ENCODE measurements at regions not wholly inside any gene's neighbourhood (a gene's known extent, or its start where the extent isn't known, plus 50 kb on each side); places are given as distances from the start of the nearest gene placed in this dataset.

DNA sequence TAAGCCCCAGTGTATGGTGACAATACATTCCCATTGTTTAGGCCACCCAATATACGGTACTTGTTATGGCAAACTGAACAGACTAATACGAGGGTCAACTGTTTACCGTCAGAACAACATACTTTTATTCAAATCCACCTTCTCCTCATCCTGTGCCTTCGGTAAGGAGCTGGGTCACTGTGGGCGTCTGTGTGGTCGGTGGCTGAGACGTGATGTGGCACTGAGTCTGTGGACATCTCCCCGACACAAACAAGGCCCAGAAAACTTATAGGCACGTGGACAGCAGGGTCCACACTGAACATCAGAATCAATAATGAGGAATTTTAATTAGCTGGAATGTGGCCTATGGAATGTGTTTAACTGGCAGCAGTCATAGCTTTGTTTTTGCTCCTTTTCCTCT, 154.3 kb upstream of the IRX2 start:
- Mint-ChIP-seq H3K4me3 (no peak overlapping the region), H3K36me3 (ENCODE audit: insufficient read depth in 2 of 2) (peaks cover 0 to 1% of the 10 kb centered on the region in 2 donors), H3K4me1 (ENCODE audit: low read depth) (no peaks in the 10 kb centered on the region), H3K27me3 (ENCODE audit: low read depth) (no peaks in the 10 kb centered on the region), H3K9me3 (peaks cover 0 to 3% of the 10 kb centered on the region in 2 donors), H3K27ac (no peak overlapping the region)
- ATAC-seq (replicated peaks in 1 of 2) (no peak), DNase-seq (no peak)

DNA sequence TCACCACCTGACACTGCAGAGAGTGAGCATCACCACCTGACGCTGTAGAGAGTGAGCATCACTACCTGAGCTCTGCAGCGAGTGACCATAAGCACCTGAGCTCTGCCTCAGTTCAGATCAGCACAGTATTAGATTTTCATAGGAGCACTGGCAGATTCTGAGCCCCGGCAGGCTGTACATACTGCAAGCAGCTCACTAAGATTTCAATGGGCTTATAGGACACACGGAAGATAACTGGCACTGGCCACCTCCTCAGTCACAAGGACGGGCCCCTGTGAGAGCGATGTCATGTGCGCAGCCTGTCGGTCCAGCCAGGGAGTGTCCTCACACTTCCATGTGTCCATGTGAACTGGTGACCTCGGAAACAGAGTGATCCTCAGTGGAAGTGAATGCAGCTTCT, 153.5 kb upstream of the IRX2 start:
- ATAC-seq (replicated peaks in 1 of 2) (no peak), DNase-seq (no peak)
- Mint-ChIP-seq H3K4me3 (no peak overlapping the region), H3K27me3 (ENCODE audit: low read depth) (no peaks in the 10 kb centered on the region), H3K9me3 (peaks cover 1 to 5% of the 10 kb centered on the region in 2 donors), H3K27ac (no peak overlapping the region), H3K36me3 (ENCODE audit: insufficient read depth in 2 of 2) (peaks cover 0 to 1% of the 10 kb centered on the region in 2 donors), H3K4me1 (ENCODE audit: low read depth) (no peaks in the 10 kb centered on the region)

DNA sequence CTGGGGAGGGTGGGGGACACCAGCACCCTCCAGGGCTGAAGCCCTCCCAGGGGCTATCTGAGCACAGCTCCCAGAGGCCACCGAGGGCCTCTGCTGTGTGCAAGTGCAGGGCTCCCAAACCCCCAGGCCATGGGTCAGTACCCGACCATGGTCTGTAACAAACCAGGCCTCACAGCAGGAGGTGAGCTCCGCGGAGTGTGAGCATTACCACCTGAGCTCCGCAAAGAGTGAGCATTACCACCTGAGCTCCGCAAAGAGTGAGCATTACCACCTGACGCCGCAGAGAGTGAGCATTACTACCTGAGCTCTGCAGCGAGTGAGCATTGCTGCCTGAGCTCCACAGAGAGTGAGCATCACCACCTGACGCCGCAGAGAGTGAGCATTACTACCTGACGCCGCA, 152.9 kb upstream of the IRX2 start:
- no peak overlapping the region for H3K4me3 Mint-ChIP-seq
- no peak for ATAC-seq (replicated peaks in 1 of 2)
- H3K27ac Mint-ChIP-seq: no peak overlapping the region
- no peaks in the 10 kb centered on the region for H3K27me3 Mint-ChIP-seq (ENCODE audit: low read depth)
- no peaks in the 10 kb centered on the region for H3K4me1 Mint-ChIP-seq (ENCODE audit: low read depth)
- H3K9me3 Mint-ChIP-seq: peaks cover 1 to 5% of the 10 kb centered on the region in 2 donors
- H3K36me3 Mint-ChIP-seq (ENCODE audit: insufficient read depth in 2 of 2): peaks cover 0 to 1% of the 10 kb centered on the region in 2 donors
- DNase-seq: no peak

DNA sequence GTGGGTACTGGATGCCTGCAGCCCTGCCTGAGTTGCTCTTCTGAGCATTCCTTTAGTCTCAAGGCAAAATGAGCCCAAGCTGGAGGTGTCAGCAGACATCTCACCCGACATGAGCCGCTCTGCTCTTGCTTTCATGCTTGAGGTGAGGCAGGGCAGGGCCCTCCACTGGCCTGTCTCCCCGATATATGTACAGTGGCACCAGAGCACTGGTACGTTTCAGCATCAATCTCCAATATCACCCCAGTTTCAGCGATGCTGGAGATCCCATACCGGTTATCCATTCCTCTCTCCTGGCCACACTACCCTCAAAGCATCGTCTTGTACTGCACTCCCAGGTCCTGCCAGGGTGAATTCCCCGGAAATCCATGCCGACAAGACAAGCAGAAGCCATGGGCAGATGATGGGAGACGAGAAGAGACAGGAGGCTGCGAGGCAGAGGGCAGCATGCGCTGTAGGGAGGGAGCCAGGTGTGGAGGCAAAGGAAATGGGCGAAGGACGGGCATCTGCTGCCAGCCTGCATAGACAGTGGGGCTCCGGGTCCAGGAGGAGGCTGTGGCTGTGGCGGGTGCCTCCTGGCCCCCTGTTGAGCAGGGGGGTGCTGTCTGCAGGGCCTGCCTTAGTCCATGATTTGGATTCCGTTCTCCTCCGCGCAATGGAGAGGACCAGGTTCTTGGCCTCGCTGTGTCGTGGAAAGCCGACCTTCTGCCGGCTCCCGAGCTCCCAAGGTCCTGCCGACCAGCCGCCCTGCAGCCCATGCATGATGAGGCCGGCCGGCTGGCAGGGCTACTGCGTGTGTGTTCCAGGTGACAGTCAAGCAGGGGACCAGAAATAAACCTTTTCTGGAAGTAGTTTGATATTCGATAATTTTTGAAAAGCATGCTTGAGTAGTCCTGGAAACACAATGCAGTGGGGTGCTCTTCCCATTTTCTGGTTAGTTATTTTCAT, 152.2 kb upstream of the IRX2 start:
- H3K36me3 Mint-ChIP-seq (ENCODE audit: insufficient read depth in 2 of 2): peaks cover 0 to 1% of the 10 kb centered on the region in 2 donors
- ATAC-seq (replicated peaks in 1 of 2): no peak
- no peak for DNase-seq
- H3K4me1 Mint-ChIP-seq (ENCODE audit: low read depth): no peaks in the 10 kb centered on the region
- no peak overlapping the region for H3K27ac Mint-ChIP-seq
- no peak overlapping the region for H3K4me3 Mint-ChIP-seq
- peaks cover 1 to 5% of the 10 kb centered on the region in 2 donors for H3K9me3 Mint-ChIP-seq
- no peaks in the 10 kb centered on the region for H3K27me3 Mint-ChIP-seq (ENCODE audit: low read depth)

DNA sequence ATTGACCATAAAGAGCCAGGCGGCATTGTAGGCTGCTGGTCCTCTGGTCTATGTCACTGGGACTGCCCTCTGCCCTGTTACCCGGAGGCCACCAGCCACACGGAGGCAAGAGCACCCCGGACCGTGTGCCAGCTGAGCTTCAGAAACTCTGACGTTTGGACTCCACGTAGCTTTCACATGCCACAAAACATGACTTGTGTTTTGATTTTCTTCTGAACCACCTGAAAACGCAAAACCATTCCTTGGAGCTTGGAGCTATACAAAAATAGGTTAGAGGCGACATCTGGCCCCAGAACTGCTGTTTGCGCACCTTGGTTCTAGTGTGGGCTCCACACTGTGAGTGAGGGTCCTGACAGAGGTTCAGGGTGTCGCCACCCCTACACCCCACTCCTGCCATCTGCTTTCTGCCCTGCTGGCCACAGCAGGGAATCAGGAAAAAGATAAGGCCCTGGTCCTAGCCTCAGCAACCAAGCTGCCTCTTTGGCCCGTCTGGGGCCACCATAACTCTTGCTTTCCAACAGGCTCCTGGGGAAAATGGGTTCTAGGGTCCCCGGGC, 151.3 kb upstream of the IRX2 start:
- no peak for DNase-seq
- Mint-ChIP-seq H3K9me3 (peaks cover 1 to 5% of the 10 kb centered on the region in 2 donors), H3K27me3 (ENCODE audit: low read depth) (no peaks in the 10 kb centered on the region), H3K27ac (no peak overlapping the region), H3K36me3 (ENCODE audit: insufficient read depth in 2 of 2) (peaks cover 0 to 1% of the 10 kb centered on the region in 2 donors), H3K4me1 (ENCODE audit: low read depth) (no peaks in the 10 kb centered on the region), H3K4me3 (no peak overlapping the region)
- ATAC-seq (replicated peaks in 1 of 2): no peak

DNA sequence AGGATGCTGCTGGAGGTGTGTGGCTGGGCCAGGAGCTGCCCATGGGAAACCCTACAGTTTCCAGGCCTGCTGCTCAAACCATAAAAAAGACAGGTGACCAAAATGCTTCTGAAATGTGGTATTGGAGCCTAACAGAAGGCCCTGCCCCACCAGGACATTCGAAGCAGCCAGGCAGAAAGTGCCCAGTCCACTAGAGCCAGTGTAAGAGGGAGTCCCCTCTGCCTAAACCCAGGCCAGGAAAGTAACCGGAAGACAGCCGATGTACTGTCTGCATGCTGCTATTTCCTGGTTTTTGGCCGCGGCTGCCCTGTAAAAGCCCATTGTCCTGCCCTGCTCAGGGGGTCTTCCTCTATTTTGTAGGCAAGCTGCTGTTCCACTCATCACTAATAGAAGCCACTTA, 150.7 kb upstream of the IRX2 start:
- no peak for DNase-seq
- H3K4me1 Mint-ChIP-seq (ENCODE audit: low read depth): no peaks in the 10 kb centered on the region
- no peak for ATAC-seq (replicated peaks in 1 of 2)
- H3K36me3 Mint-ChIP-seq (ENCODE audit: insufficient read depth in 2 of 2): peaks cover 1 to 2% of the 10 kb centered on the region in 2 donors
- H3K27ac Mint-ChIP-seq: no peak overlapping the region
- no peaks in the 10 kb centered on the region for H3K27me3 Mint-ChIP-seq (ENCODE audit: low read depth)
- no peak overlapping the region for H3K4me3 Mint-ChIP-seq
- peaks cover 1 to 5% of the 10 kb centered on the region in 2 donors for H3K9me3 Mint-ChIP-seq

DNA sequence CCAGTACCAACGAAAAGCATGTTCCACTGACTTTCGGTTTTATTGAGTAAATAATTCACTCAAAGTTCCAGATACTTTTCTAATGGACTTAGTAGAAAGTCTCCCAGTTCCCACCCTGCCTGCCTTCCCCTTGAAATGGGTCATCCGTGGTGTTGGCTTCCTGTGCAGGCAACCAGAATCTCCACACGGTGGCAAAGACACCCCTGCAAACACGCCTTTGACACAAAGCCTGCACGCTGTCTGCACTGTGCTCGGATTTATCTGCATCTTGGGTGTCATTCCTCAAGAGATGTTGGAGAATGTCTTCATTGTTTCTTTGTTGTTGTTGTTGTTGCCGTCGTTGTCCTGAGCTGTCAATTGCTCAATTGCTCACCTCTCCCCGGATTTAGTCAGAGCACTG, 150.0 kb upstream of the IRX2 start:
- no peak for DNase-seq
- H3K27me3 Mint-ChIP-seq (ENCODE audit: low read depth): no peaks in the 10 kb centered on the region
- H3K4me1 Mint-ChIP-seq (ENCODE audit: low read depth): no peaks in the 10 kb centered on the region
- peaks cover 1 to 5% of the 10 kb centered on the region in 2 donors for H3K9me3 Mint-ChIP-seq
- H3K36me3 Mint-ChIP-seq (ENCODE audit: insufficient read depth in 2 of 2): peaks cover 1 to 2% of the 10 kb centered on the region in 2 donors
- no peak overlapping the region for H3K4me3 Mint-ChIP-seq
- H3K27ac Mint-ChIP-seq: no peak overlapping the region
- no peak for ATAC-seq (replicated peaks in 1 of 2)

DNA sequence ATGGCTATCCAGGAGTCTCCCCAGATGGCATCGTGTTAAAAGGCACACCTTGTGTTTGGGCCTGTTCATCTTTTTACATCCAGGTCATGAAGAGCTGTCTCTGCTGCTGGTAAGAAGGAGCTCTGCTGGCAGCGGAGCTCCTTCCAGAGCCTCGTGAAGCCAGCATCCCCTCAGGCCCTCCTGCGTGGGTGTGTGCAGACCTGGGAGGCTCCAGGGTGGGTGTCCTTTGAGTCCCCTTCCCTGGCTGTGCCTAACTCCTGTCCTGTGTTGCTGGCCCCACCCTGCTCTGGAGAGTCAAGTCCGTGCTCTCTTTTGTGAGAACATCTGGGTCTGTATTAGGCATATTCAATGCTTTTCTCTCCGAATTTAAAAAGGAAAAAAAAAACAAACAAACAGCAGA, 149.6 kb upstream of the IRX2 start:
- ATAC-seq (replicated peaks in 1 of 2) (no peak), DNase-seq (no peak)
- H3K27me3 Mint-ChIP-seq (ENCODE audit: low read depth): no peaks in the 10 kb centered on the region
- no peaks in the 10 kb centered on the region for H3K4me1 Mint-ChIP-seq (ENCODE audit: low read depth)
- H3K9me3 Mint-ChIP-seq: peaks cover 1 to 5% of the 10 kb centered on the region in 2 donors
- H3K36me3 Mint-ChIP-seq (ENCODE audit: insufficient read depth in 2 of 2): peaks cover 1 to 2% of the 10 kb centered on the region in 2 donors
- no peak overlapping the region for H3K27ac Mint-ChIP-seq
- no peak overlapping the region for H3K4me3 Mint-ChIP-seq

DNA sequence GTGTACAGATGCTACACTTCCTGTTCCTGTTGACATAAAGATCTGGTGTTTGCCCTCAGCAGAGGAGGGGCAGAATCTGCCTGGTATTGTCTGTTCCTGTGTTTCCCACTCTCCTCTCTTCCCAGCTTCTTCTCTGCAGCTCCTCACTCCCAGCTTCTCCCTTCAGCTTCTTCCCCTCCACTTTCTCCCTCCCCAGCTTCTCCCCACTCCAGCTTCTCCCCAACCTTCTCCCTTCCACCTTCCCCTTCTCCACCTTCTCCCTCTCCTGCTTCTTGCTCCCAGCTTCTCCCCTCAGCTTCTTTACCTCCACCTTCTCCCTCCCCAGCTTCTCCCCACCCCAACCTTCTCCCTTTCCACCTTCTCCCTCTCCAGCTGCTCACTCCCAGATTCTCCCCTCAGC, 148.9 kb upstream of the IRX2 start:
- no peaks in the 10 kb centered on the region for H3K4me1 Mint-ChIP-seq (ENCODE audit: low read depth)

DNA sequence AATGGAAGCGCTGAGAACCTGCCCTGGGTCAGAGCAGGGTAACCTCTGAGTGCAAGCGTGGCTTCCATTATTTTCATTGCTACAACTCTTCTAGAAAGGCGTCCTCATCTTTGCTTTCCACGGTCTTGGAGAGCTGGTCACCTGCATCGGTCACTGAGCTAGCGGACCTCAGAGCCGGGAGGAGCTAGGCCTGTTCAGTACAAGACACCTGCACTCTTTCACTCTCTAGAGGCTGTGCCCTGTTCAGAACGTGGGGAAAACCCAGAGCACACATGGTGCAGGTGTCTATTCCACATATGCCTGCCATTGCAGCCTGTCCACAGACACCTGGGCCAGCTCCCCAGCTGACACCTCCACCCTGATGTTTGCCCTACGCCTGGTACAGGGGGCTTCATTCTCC, 147.8 kb upstream of the IRX2 start:
- Mint-ChIP-seq H3K27me3 (ENCODE audit: low read depth) (no peaks in the 10 kb centered on the region), H3K36me3 (ENCODE audit: insufficient read depth in 2 of 2) (peaks cover 0 to 3% of the 10 kb centered on the region in 2 donors), H3K4me3 (no peak overlapping the region), H3K9me3 (peaks cover 1 to 4% of the 10 kb centered on the region in 2 donors), H3K27ac (no peak overlapping the region), H3K4me1 (ENCODE audit: low read depth) (no peaks in the 10 kb centered on the region)
- DNase-seq (no peak), ATAC-seq (replicated peaks in 1 of 2) (no peak)

More for the DNA sequence above, 148.9 kb upstream of the IRX2 start:
- DNase-seq (no peak), ATAC-seq (replicated peaks in 1 of 2) (no peak)
- Mint-ChIP-seq H3K4me3 (no peak overlapping the region), H3K27me3 (ENCODE audit: low read depth) (no peaks in the 10 kb centered on the region), H3K27ac (no peak overlapping the region), H3K36me3 (ENCODE audit: insufficient read depth in 2 of 2) (peaks cover under 1 to 2% of the 10 kb centered on the region in 2 donors), H3K9me3 (peaks cover 1 to 5% of the 10 kb centered on the region in 2 donors)

DNA sequence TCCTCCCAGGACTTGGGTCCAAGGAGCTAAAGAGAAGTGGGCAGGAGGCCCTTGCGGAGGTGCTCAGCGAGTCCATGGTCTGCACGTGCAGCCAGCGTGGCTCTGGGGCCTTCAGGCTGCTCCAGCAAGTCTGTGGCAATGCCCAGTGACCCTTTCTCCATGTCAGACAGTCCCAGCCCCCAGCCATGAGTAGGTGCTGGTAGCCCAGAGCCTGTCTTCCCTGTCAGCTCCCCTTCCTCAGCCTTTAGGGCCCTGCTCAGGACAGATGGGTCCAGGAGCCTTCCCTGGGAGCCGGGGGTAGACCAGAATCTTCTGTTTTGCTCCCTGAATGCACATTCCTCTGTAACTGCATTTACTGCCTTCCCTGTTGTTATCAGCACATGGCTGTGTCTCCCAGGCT, 147.2 kb upstream of the IRX2 start:
- DNase-seq (no peak), ATAC-seq (replicated peaks in 1 of 2) (no peak)
- peaks cover 1 to 4% of the 10 kb centered on the region in 2 donors for H3K9me3 Mint-ChIP-seq
- H3K4me1 Mint-ChIP-seq (ENCODE audit: low read depth): no peaks in the 10 kb centered on the region
- no peaks in the 10 kb centered on the region for H3K27me3 Mint-ChIP-seq (ENCODE audit: low read depth)
- H3K4me3 Mint-ChIP-seq: no peak overlapping the region
- peaks cover 0 to 3% of the 10 kb centered on the region in 2 donors for H3K36me3 Mint-ChIP-seq (ENCODE audit: insufficient read depth in 2 of 2)
- no peak overlapping the region for H3K27ac Mint-ChIP-seq

DNA sequence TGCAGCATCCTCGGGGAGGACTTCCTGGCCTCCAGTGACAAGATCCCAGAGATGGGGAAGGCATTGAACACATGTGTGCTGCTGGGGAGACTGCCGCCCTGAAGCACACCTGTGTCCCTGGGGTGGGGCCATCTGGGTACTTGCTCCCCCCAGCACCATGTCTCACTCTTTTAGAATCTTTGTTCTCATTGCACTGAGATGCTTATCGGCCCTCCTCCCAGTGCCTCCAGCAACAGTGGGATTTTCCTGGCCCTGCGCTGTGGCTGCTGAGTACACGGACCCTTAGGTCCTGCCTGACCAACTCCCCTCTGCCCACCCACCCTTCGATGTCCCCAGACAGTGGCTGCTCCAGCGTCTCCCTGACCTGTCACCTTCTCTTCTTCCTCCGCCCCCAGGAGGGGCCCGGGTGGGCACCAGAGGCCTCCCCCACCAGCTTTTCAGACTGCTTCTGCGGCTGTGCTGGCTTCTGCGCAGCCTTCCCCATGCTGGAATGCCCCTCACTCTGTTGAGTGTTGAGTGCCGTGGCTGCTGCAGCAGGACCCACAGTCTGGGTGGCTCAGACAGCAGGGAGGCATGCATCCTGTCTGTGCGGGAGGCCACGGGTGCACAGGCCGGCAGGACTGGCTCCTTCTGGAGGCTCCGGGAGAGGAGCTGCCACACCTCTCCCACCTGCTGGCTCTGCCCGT, 145.9 kb upstream of the IRX2 start:
- H3K27me3 Mint-ChIP-seq (ENCODE audit: low read depth): no peaks in the 10 kb centered on the region
- H3K36me3 Mint-ChIP-seq (ENCODE audit: insufficient read depth in 2 of 2): peaks cover 0 to 3% of the 10 kb centered on the region in 2 donors
- no peaks in the 10 kb centered on the region for H3K4me1 Mint-ChIP-seq (ENCODE audit: low read depth)
- no peak for ATAC-seq (replicated peaks in 1 of 2)
- peaks cover 1 to 4% of the 10 kb centered on the region in 2 donors for H3K9me3 Mint-ChIP-seq
- no peak for DNase-seq
- no peak overlapping the region for H3K27ac Mint-ChIP-seq
- no peak overlapping the region for H3K4me3 Mint-ChIP-seq

All from activated T-cell treated with anti-CD3 and anti-CD28 coated beads, Interleukin-2, amount 50 U/mL, for 72 hours (primary cell).